Spleen (tissue), 3 donors: ENCODE measurements at regions not wholly inside any gene's neighbourhood (a gene's known extent, or its start where the extent isn't known, plus 50 kb on each side); places are given as distances from the start of the nearest gene placed in this dataset.

Source experiments
- POLR2A ChIP-seq, 3 donors: fragments of 450-650 bp; IDR thresholded peaks; one replicate each; pipeline ENCODE4 v1.5.1; 2017; ENCODE audit warnings: antibody characterized with exemption in 3 of 3, mild to moderate bottlenecking in 1 of 3
- POLR2AphosphoS5 ChIP-seq, 3 donors: sonication (generic); formaldehyde crosslinking; IDR thresholded peaks; one replicate each; pipeline ENCODE4 v1.5.1; 2017; ENCODE audit warnings: antibody characterized with exemption in 3 of 3

DNA sequence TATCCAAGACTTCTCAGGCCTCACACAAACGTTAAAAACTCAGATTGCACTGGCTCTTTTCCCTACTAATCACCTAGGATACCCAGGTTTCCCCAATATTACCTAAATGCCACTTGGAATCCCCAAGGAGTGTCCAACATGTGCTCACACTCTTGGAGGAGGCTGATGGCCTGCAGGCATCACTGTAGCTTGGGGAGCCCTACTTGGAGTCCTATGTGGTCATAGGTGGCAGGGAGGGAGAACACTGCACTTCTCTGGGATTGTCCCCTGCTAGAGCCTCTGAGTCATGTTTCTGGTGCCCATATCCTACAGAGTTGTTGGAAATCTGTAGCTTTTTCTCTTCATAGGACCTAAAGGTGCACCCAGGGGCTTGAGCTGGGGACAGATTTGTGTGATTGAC is 433.7 kb downstream of the ARHGEF28 start:
- no peak for TF ChIP-seq POLR2AphosphoS5 (IDR thresholded peaks at IDR 0.05)
- TF ChIP-seq POLR2A (IDR thresholded peaks at IDR 0.05) = no peak
